MM.1S (cell line): ENCODE measurements at regions not wholly inside any gene's neighbourhood (a gene's known extent, or its start where the extent isn't known, plus 50 kb on each side); places are given as distances from the start of the nearest gene placed in this dataset.

ENCODE experiments used
- DNase-seq: peaks from one replicate; pipeline ENCODE4 v3.0.0-alpha.2; 2015
- H2AFZ ChIP-seq: fragments of 300-600 bp; sonication (generic); 2 replicates; pipeline ENCODE4 v1.6.0; 2016; ENCODE audit warnings: antibody characterized with exemption, low read length
- H3F3A ChIP-seq: fragments of 300-600 bp; sonication (generic); 2 replicates; pipeline ENCODE4 v1.6.1; 2016; ENCODE audit warnings: mild to moderate bottlenecking, antibody characterized with exemption, low read length, moderate library complexity, mixed read lengths; ENCODE audit not compliant: insufficient read depth
- H3K27ac ChIP-seq: fragments of 300-600 bp; sonication (generic); 2 replicates; pipeline ENCODE4 v1.5.1; 2016; ENCODE audit warnings: mild to moderate bottlenecking, low read length
- H3K27me3 ChIP-seq: fragments of 300-600 bp; sonication (generic); replicated peaks from 2 replicates; pipeline ENCODE4 v1.6.0; 2016; ENCODE audit warnings: low read length; ENCODE audit not compliant: insufficient read depth
- H3K36me3 ChIP-seq: fragments of 300-600 bp; sonication (generic); replicated peaks from 2 replicates; pipeline ENCODE4 v1.6.1; 2016; ENCODE audit warnings: mild to moderate bottlenecking, low read length, mixed read lengths; ENCODE audit not compliant: insufficient read depth
- H3K4me1 ChIP-seq: fragments of 300-600 bp; sonication (generic); 2 replicates; pipeline ENCODE4 v1.6.1; 2016; ENCODE audit warnings: low read length, mixed read lengths
- H3K4me2 ChIP-seq: fragments of 300-600 bp; sonication (generic); 2 replicates; pipeline ENCODE4 v1.6.0; 2016; ENCODE audit warnings: low read depth, low read length
- H3K4me3 ChIP-seq: fragments of 300-600 bp; sonication (generic); 2 replicates; pipeline ENCODE4 v1.5.1; 2016; ENCODE audit warnings: low read length, mixed read lengths
- H3K79me2 ChIP-seq: fragments of 300-600 bp; sonication (generic); 2 replicates; pipeline ENCODE4 v1.6.1; 2016; ENCODE audit warnings: mixed run types, low read length, mixed read lengths
- H3K9ac ChIP-seq: fragments of 300-600 bp; sonication (generic); 2 replicates; pipeline ENCODE4 v1.6.1; 2016; ENCODE audit warnings: low read length, mixed read lengths
- H3K9me2 ChIP-seq: fragments of 300-600 bp; sonication (generic); replicated peaks from 2 replicates; pipeline ENCODE4 v1.6.1; 2016; ENCODE audit warnings: mild to moderate bottlenecking, low read length, mixed read lengths; ENCODE audit not compliant: insufficient read depth
- H3K9me3 ChIP-seq: fragments of 300-600 bp; sonication (generic); replicated peaks from 2 replicates; pipeline ENCODE4 v1.6.1; 2016; ENCODE audit warnings: mild to moderate bottlenecking, low read length, mixed read lengths; ENCODE audit not compliant: insufficient read depth
- H4K20me1 ChIP-seq: fragments of 300-600 bp; sonication (generic); 2 replicates; pipeline ENCODE4 v1.6.1; 2016; ENCODE audit warnings: mild to moderate bottlenecking, low read length, moderate library complexity, mixed read lengths; ENCODE audit not compliant: insufficient read depth
- EZH2 ChIP-seq: fragments of 300-600 bp; sonication (generic); optimal IDR thresholded peaks from 2 replicates; pipeline ENCODE3; 2017; ENCODE audit warnings: low read depth, mild to moderate bottlenecking, antibody characterized with exemption, low read length, mixed read lengths
- EZH2phosphoT487 ChIP-seq: fragments of 300-600 bp; sonication (generic); IDR thresholded peaks from 2 replicates; pipeline ENCODE4 v1.6.1; 2018; ENCODE audit warnings: antibody characterized with exemption, low read length
- TF ChIP-seq, protein P1 (sequence below): fragments of 300-600 bp; sonication (generic); IDR thresholded peaks from 2 replicates; pipeline ENCODE4 v1.5.1; 2016; ENCODE audit warnings: antibody characterized with exemption, low read length, mixed read lengths

GRCh38 chr9:91048749-91049148 is 247.1 kb downstream of the SYK start:
- DNase-seq: no peak
- Histone ChIP-seq H3K9me2 (no peaks in the 10 kb centered on the region), H3K9ac (no peak overlapping the region), H3K4me3 (no peak overlapping the region), H3K27me3 (no peaks in the 10 kb centered on the region), H3K79me2 (no peaks in the 10 kb centered on the region), H3K9me3 (no peaks in the 10 kb centered on the region), H2AFZ (no peak overlapping the region), H3K4me1 (0 out of 2 replicates have a peak, but pooled peaks cover 3% of the 10 kb centered on the region), H4K20me1 (no peaks in the 10 kb centered on the region), H3K4me2 (no peak overlapping the region), H3K36me3 (no peaks in the 10 kb centered on the region), H3K27ac (no peak overlapping the region), H3F3A (no peaks in the 10 kb centered on the region)
- TF ChIP-seq, protein P1, sequence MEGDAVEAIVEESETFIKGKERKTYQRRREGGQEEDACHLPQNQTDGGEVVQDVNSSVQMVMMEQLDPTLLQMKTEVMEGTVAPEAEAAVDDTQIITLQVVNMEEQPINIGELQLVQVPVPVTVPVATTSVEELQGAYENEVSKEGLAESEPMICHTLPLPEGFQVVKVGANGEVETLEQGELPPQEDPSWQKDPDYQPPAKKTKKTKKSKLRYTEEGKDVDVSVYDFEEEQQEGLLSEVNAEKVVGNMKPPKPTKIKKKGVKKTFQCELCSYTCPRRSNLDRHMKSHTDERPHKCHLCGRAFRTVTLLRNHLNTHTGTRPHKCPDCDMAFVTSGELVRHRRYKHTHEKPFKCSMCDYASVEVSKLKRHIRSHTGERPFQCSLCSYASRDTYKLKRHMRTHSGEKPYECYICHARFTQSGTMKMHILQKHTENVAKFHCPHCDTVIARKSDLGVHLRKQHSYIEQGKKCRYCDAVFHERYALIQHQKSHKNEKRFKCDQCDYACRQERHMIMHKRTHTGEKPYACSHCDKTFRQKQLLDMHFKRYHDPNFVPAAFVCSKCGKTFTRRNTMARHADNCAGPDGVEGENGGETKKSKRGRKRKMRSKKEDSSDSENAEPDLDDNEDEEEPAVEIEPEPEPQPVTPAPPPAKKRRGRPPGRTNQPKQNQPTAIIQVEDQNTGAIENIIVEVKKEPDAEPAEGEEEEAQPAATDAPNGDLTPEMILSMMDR: no peak
- no peak for TF ChIP-seq EZH2
- no peak for TF ChIP-seq EZH2phosphoT487

- DNase-seq: no peak
- no peaks in the 10 kb centered on the region for H3F3A ChIP-seq
Measured at GRCh38 chr9:91053824-91054223, 252.2 kb downstream of the SYK start.

DNA sequence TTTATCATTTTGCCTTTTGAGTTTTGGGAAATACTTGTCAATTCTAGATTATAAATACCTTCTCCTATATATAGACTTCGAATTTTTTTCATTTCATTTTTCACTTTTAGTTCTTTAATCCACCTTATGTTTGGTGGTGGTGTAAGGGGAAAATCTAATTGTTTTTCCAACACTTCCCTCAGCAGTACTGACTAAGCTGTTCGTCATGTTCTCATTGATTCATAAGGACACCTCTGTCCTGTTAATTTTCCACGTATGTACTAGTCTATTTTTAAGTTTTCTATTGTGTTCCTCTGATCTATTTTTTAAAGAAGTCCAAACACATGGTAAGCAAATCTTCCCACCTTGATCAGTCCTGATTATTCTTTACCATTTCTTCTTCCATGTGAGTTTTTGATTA is 254.2 kb downstream of the SYK start:
- TF ChIP-seq EZH2 (no peak), EZH2phosphoT487 (no peak)
- TF ChIP-seq, protein P1: no peak
- H3K4me3 ChIP-seq: no peak overlapping the region
- peaks cover 13% of the 10 kb centered on the region; the same call in 1 of the 2 replicates for H3K4me1 ChIP-seq
- H4K20me1 ChIP-seq: no peaks in the 10 kb centered on the region
- H3F3A ChIP-seq: no peaks in the 10 kb centered on the region
- no peaks in the 10 kb centered on the region for H3K79me2 ChIP-seq
- no peaks in the 10 kb centered on the region for H3K27me3 ChIP-seq
- H3K9me2 ChIP-seq: no peaks in the 10 kb centered on the region
- no peak overlapping the region for H2AFZ ChIP-seq
- H3K36me3 ChIP-seq: no peaks in the 10 kb centered on the region
- no peak overlapping the region for H3K27ac ChIP-seq
- H3K9ac ChIP-seq: no peak overlapping the region
- no peak overlapping the region for H3K4me2 ChIP-seq
- H3K9me3 ChIP-seq: no peaks in the 10 kb centered on the region
- DNase-seq: no peak

More at GRCh38 chr9:91053824-91054223, 252.2 kb downstream of the SYK start:
- no peak overlapping the region for H3K9ac ChIP-seq
- no peaks in the 10 kb centered on the region for H3K79me2 ChIP-seq
- H2AFZ ChIP-seq: no peak overlapping the region
- no peak overlapping the region for H3K4me2 ChIP-seq
- no peaks in the 10 kb centered on the region for H4K20me1 ChIP-seq
- no peaks in the 10 kb centered on the region for H3K27me3 ChIP-seq
- TF ChIP-seq EZH2: no peak
- TF ChIP-seq, protein P1: no peak
- no peak for TF ChIP-seq EZH2phosphoT487
- no peaks in the 10 kb centered on the region for H3K36me3 ChIP-seq
- peaks cover 13% of the 10 kb centered on the region; the same call in 1 of the 2 replicates for H3K4me1 ChIP-seq
- H3K4me3 ChIP-seq: no peak overlapping the region
- no peak overlapping the region for H3K27ac ChIP-seq
- no peaks in the 10 kb centered on the region for H3K9me3 ChIP-seq
- no peaks in the 10 kb centered on the region for H3K9me2 ChIP-seq
